ENCODE measurements at regions not wholly inside any gene's neighbourhood (a gene's known extent, or its start where the extent isn't known, plus 50 kb on each side); places are given as distances from the start of the nearest gene placed in this dataset.
"Not testable (repeated sequence)": the region's sequence is repeated elsewhere in the genome, so short reads cannot be mapped to it uniquely, and the experiment has no call there.

GRCh38 chr5:36389245-36389644 lies 87.5 kb upstream of the RANBP3L start:
- no peak overlapping the region for H3K9ac ChIP-seq (ENCODE audit: low read length)

GRCh38 chr5:36390640-36391039 lies 88.9 kb upstream of the RANBP3L start:
- Histone ChIP-seq H3K27me3 (ENCODE audit: control insufficient read depth, insufficient read depth, low read length) (no peaks in the 10 kb centered on the region), H3K4me1 (ENCODE audit: control insufficient read depth, insufficient read depth, low read length) (peaks cover 4% of the 10 kb centered on the region; the same call in 1 of the 2 replicates), H3K9ac (ENCODE audit: low read length) (no peak overlapping the region), H3K27ac (ENCODE audit: low read depth, low read length) (no peak overlapping the region), H3K9me3 (ENCODE audit: control insufficient read depth, insufficient read depth, low read depth, low read length) (no peaks in the 10 kb centered on the region), H3K4me3 (ENCODE audit: low read depth, low read length) (no peak overlapping the region), H3K36me3 (ENCODE audit: control insufficient read depth, insufficient read depth, low read length) (no peaks in the 10 kb centered on the region)

More at GRCh38 chr5:36389245-36389644, 87.5 kb upstream of the RANBP3L start:
- no peak overlapping the region for H3K27ac ChIP-seq (ENCODE audit: low read depth, low read length)
- peaks cover 5% of the 10 kb centered on the region for H3K4me1 ChIP-seq (ENCODE audit: control insufficient read depth, insufficient read depth, low read length)
- no peaks in the 10 kb centered on the region for H3K9me3 ChIP-seq (ENCODE audit: control insufficient read depth, insufficient read depth, low read depth, low read length)
- no peaks in the 10 kb centered on the region for H3K27me3 ChIP-seq (ENCODE audit: control insufficient read depth, insufficient read depth, low read length)
- no peak overlapping the region for H3K4me3 ChIP-seq (ENCODE audit: low read depth, low read length)
- no peaks in the 10 kb centered on the region for H3K36me3 ChIP-seq (ENCODE audit: control insufficient read depth, insufficient read depth, low read length)

- no peaks in the 10 kb centered on the region for H3K36me3 ChIP-seq (ENCODE audit: control insufficient read depth, insufficient read depth, low read length)
- no peak overlapping the region for H3K4me3 ChIP-seq (ENCODE audit: low read depth, low read length)
- no peak overlapping the region for H3K27ac ChIP-seq (ENCODE audit: low read depth, low read length)
- no peaks in the 10 kb centered on the region for H3K27me3 ChIP-seq (ENCODE audit: control insufficient read depth, insufficient read depth, low read length)
- peaks cover 4% of the 10 kb centered on the region; the same call in 1 of the 2 replicates for H3K4me1 ChIP-seq (ENCODE audit: control insufficient read depth, insufficient read depth, low read length)
- H3K9ac ChIP-seq (ENCODE audit: low read length): no peak overlapping the region
- H3K9me3 ChIP-seq (ENCODE audit: control insufficient read depth, insufficient read depth, low read depth, low read length): no peaks in the 10 kb centered on the region
Measured at GRCh38 chr5:36392186-36392585, 90.5 kb upstream of the RANBP3L start.

GRCh38 chr5:36392818-36393217 lies 91.1 kb upstream of the RANBP3L start:
- H3K9ac ChIP-seq (ENCODE audit: low read length): no peak overlapping the region
- peaks cover 4% of the 10 kb centered on the region; the same call in 1 of the 2 replicates for H3K4me1 ChIP-seq (ENCODE audit: control insufficient read depth, insufficient read depth, low read length)
- H3K27me3 ChIP-seq (ENCODE audit: control insufficient read depth, insufficient read depth, low read length): no peaks in the 10 kb centered on the region
- no peak overlapping the region for H3K4me3 ChIP-seq (ENCODE audit: low read depth, low read length)
- no peaks in the 10 kb centered on the region for H3K36me3 ChIP-seq (ENCODE audit: control insufficient read depth, insufficient read depth, low read length)
- H3K9me3 ChIP-seq (ENCODE audit: control insufficient read depth, insufficient read depth, low read depth, low read length): no peaks in the 10 kb centered on the region
- H3K27ac ChIP-seq (ENCODE audit: low read depth, low read length): no peak overlapping the region

- Histone ChIP-seq H3K9me3 (ENCODE audit: control insufficient read depth, insufficient read depth, low read depth, low read length) (no peaks in the 10 kb centered on the region), H3K9ac (ENCODE audit: low read length) (no peak overlapping the region), H3K27ac (ENCODE audit: low read depth, low read length) (no peak overlapping the region), H3K36me3 (ENCODE audit: control insufficient read depth, insufficient read depth, low read length) (no peaks in the 10 kb centered on the region), H3K4me3 (ENCODE audit: low read depth, low read length) (no peak overlapping the region), H3K4me1 (ENCODE audit: control insufficient read depth, insufficient read depth, low read length) (peaks cover 4% of the 10 kb centered on the region; the same call in 1 of the 2 replicates), H3K27me3 (ENCODE audit: control insufficient read depth, insufficient read depth, low read length) (no peaks in the 10 kb centered on the region)
Measured at GRCh38 chr5:36393656-36394428, 92.1 kb upstream of the RANBP3L start.

GRCh38 chr5:36395260-36395659 lies 93.6 kb upstream of the RANBP3L start:
- H3K9me3 ChIP-seq (ENCODE audit: control insufficient read depth, insufficient read depth, low read depth, low read length): no peaks in the 10 kb centered on the region
- no peaks in the 10 kb centered on the region for H3K27me3 ChIP-seq (ENCODE audit: control insufficient read depth, insufficient read depth, low read length)
- no peaks in the 10 kb centered on the region for H3K36me3 ChIP-seq (ENCODE audit: control insufficient read depth, insufficient read depth, low read length)
- H3K4me3 ChIP-seq (ENCODE audit: low read depth, low read length): no peak overlapping the region
- H3K4me1 ChIP-seq (ENCODE audit: control insufficient read depth, insufficient read depth, low read length): peaks cover 4% of the 10 kb centered on the region; the same call in 1 of the 2 replicates
- no peak overlapping the region for H3K27ac ChIP-seq (ENCODE audit: low read depth, low read length)
- no peak overlapping the region for H3K9ac ChIP-seq (ENCODE audit: low read length)

GRCh38 chr5:36395947-36396346 lies 94.2 kb upstream of the RANBP3L start:
- H3K27me3 ChIP-seq (ENCODE audit: control insufficient read depth, insufficient read depth, low read length); H3K4me1 ChIP-seq (ENCODE audit: control insufficient read depth, insufficient read depth, low read length); H3K4me3 ChIP-seq (ENCODE audit: low read depth, low read length); H3K36me3 ChIP-seq (ENCODE audit: control insufficient read depth, insufficient read depth, low read length); H3K27ac ChIP-seq (ENCODE audit: low read depth, low read length); H3K9me3 ChIP-seq (ENCODE audit: control insufficient read depth, insufficient read depth, low read depth, low read length); H3K9ac ChIP-seq (ENCODE audit: low read length): not testable (repeated sequence)

- Histone ChIP-seq H3K9ac (ENCODE audit: low read length) (no peak overlapping the region), H3K4me1 (ENCODE audit: control insufficient read depth, insufficient read depth, low read length) (no peaks in the 10 kb centered on the region), H3K9me3 (ENCODE audit: control insufficient read depth, insufficient read depth, low read depth, low read length) (no peaks in the 10 kb centered on the region), H3K4me3 (ENCODE audit: low read depth, low read length) (no peak overlapping the region), H3K36me3 (ENCODE audit: control insufficient read depth, insufficient read depth, low read length) (no peaks in the 10 kb centered on the region), H3K27me3 (ENCODE audit: control insufficient read depth, insufficient read depth, low read length) (no peaks in the 10 kb centered on the region), H3K27ac (ENCODE audit: low read depth, low read length) (no peak overlapping the region)
Measured at GRCh38 chr5:36396640-36397039, 94.9 kb upstream of the RANBP3L start.

- Histone ChIP-seq H3K36me3 (ENCODE audit: control insufficient read depth, insufficient read depth, low read length) (no peaks in the 10 kb centered on the region), H3K27ac (ENCODE audit: low read depth, low read length) (no peak overlapping the region), H3K4me1 (ENCODE audit: control insufficient read depth, insufficient read depth, low read length) (no peaks in the 10 kb centered on the region), H3K27me3 (ENCODE audit: control insufficient read depth, insufficient read depth, low read length) (no peaks in the 10 kb centered on the region), H3K4me3 (ENCODE audit: low read depth, low read length) (no peak overlapping the region), H3K9ac (ENCODE audit: low read length) (no peak overlapping the region), H3K9me3 (ENCODE audit: control insufficient read depth, insufficient read depth, low read depth, low read length) (no peaks in the 10 kb centered on the region)
Measured at GRCh38 chr5:36397901-36398536, 96.3 kb upstream of the RANBP3L start.

- Histone ChIP-seq H3K4me1 (ENCODE audit: control insufficient read depth, insufficient read depth, low read length) (no peaks in the 10 kb centered on the region), H3K27me3 (ENCODE audit: control insufficient read depth, insufficient read depth, low read length) (no peaks in the 10 kb centered on the region), H3K9ac (ENCODE audit: low read length) (no peak overlapping the region), H3K9me3 (ENCODE audit: control insufficient read depth, insufficient read depth, low read depth, low read length) (no peaks in the 10 kb centered on the region), H3K27ac (ENCODE audit: low read depth, low read length) (no peak overlapping the region), H3K4me3 (ENCODE audit: low read depth, low read length) (no peak overlapping the region), H3K36me3 (ENCODE audit: control insufficient read depth, insufficient read depth, low read length) (no peaks in the 10 kb centered on the region)
Measured at GRCh38 chr5:36402512-36402906, 100.8 kb upstream of the RANBP3L start.

GRCh38 chr5:36403632-36404311 lies 102.1 kb upstream of the RANBP3L start:
- no peaks in the 10 kb centered on the region for H3K36me3 ChIP-seq (ENCODE audit: control insufficient read depth, insufficient read depth, low read length)
- H3K27me3 ChIP-seq (ENCODE audit: control insufficient read depth, insufficient read depth, low read length): no peaks in the 10 kb centered on the region
- H3K27ac ChIP-seq (ENCODE audit: low read depth, low read length): no peak overlapping the region
- H3K4me1 ChIP-seq (ENCODE audit: control insufficient read depth, insufficient read depth, low read length): no peaks in the 10 kb centered on the region
- H3K9ac ChIP-seq (ENCODE audit: low read length): no peak overlapping the region
- H3K4me3 ChIP-seq (ENCODE audit: low read depth, low read length): no peak overlapping the region
- no peaks in the 10 kb centered on the region for H3K9me3 ChIP-seq (ENCODE audit: control insufficient read depth, insufficient read depth, low read depth, low read length)
